ENCODE measurements at regions not wholly inside any gene's neighbourhood (a gene's known extent, or its start where the extent isn't known, plus 50 kb on each side); places are given as distances from the start of the nearest gene placed in this dataset.

DNA sequence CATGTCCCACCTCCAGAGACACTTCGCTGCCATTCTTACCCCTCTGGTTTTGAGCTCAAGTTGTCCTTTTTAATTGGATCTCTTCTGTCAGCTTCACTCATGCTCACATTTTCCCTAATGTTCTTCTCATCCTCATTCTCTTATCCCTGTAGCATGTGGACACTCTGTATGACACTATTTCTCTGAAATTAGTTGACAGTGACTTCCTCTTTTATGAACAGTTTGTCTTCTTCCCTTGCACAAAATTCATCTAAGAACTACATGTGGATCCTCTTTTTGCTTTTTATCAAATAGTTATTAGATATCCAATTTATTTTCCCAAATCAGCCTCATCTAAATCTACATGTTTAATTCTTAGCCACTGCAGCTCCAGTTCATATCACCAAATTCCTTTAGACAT is 676.2 kb downstream of the MAT2B start:
- H3K27ac ChIP-seq (ENCODE audit: low read length) = no peak overlapping the region
- H3K27me3 ChIP-seq (ENCODE audit: control insufficient read depth, insufficient read depth, low read length) = no peaks in the 10 kb centered on the region
- no peak for ATAC-seq
- H3K36me3 ChIP-seq (ENCODE audit: control insufficient read depth, insufficient read depth, low read length) = no peaks in the 10 kb centered on the region
- TF ChIP-seq, protein P1, sequence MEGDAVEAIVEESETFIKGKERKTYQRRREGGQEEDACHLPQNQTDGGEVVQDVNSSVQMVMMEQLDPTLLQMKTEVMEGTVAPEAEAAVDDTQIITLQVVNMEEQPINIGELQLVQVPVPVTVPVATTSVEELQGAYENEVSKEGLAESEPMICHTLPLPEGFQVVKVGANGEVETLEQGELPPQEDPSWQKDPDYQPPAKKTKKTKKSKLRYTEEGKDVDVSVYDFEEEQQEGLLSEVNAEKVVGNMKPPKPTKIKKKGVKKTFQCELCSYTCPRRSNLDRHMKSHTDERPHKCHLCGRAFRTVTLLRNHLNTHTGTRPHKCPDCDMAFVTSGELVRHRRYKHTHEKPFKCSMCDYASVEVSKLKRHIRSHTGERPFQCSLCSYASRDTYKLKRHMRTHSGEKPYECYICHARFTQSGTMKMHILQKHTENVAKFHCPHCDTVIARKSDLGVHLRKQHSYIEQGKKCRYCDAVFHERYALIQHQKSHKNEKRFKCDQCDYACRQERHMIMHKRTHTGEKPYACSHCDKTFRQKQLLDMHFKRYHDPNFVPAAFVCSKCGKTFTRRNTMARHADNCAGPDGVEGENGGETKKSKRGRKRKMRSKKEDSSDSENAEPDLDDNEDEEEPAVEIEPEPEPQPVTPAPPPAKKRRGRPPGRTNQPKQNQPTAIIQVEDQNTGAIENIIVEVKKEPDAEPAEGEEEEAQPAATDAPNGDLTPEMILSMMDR (IDR thresholded peaks at IDR 0.05) = no peak
- no peak for DNase-seq
- H3K9me3 ChIP-seq (ENCODE audit: control insufficient read depth, insufficient read depth, low read length) = no peaks in the 10 kb centered on the region
- H3K27ac Mint-ChIP-seq = no peak overlapping the region
- H3K4me1 ChIP-seq (ENCODE audit: control insufficient read depth, insufficient read depth, low read length) = no peaks in the 10 kb centered on the region
- no peaks in the 10 kb centered on the region for H3K4me1 Mint-ChIP-seq
- intact Hi-C loops (cut with micrococcal nuclease) = no loop called here
- peaks cover 0 to 8% of the 10 kb centered on the region in 2 donors for H3K9me3 Mint-ChIP-seq
- H3K4me3 ChIP-seq (ENCODE audit: low read length) = no peak overlapping the region
- 81% methylated on average over 1 of the region's 1 CpG for WGBS (ENCODE audit: insufficient coverage)
- no peaks in the 10 kb centered on the region for H3K36me3 Mint-ChIP-seq
- H3K27me3 Mint-ChIP-seq (ENCODE audit: low read depth in 2 of 2) = no peaks in the 10 kb centered on the region
- no peak overlapping the region for H3K4me3 Mint-ChIP-seq

DNA sequence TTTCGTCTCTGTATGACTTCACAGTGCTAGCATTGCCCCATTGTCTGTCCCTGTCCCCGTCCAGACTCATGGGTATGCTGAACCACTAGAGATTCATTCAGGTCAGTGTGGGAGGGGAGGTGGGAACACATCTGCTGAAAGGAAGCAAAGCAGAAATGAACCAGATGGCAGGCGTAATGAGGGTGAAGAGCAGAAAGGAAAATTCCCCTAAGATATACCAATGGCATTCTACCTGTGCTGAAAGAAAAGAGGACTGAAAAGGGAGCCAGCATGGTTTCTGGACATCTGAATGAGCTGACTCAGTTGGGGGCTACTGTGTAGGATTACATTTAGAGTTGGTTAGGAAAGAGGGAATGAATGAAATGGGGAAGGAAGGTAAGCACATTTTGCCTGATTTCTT is 678.7 kb downstream of the MAT2B start:
- no peaks in the 10 kb centered on the region for H3K4me1 ChIP-seq (ENCODE audit: control insufficient read depth, insufficient read depth, low read length)
- ATAC-seq (no peak), DNase-seq (no peak)
- no peak overlapping the region for H3K4me3 Mint-ChIP-seq
- H3K27ac Mint-ChIP-seq = no peak overlapping the region
- WGBS (ENCODE audit: insufficient coverage) = 85% methylated on average over 2 of the region's 3 CpGs
- H3K27me3 ChIP-seq (ENCODE audit: control insufficient read depth, insufficient read depth, low read length) = no peaks in the 10 kb centered on the region
- intact Hi-C loops (cut with micrococcal nuclease) = no loop called here
- TF ChIP-seq, protein P1 (IDR thresholded peaks at IDR 0.05) = no peak
- no peaks in the 10 kb centered on the region for H3K4me1 Mint-ChIP-seq
- H3K27me3 Mint-ChIP-seq (ENCODE audit: low read depth in 2 of 2) = no peaks in the 10 kb centered on the region
- H3K36me3 ChIP-seq (ENCODE audit: control insufficient read depth, insufficient read depth, low read length) = no peaks in the 10 kb centered on the region
- no peak overlapping the region for H3K27ac ChIP-seq (ENCODE audit: low read length)
- H3K4me3 ChIP-seq (ENCODE audit: low read length) = no peak overlapping the region
- H3K36me3 Mint-ChIP-seq = no peaks in the 10 kb centered on the region
- no peaks in the 10 kb centered on the region for H3K9me3 ChIP-seq (ENCODE audit: control insufficient read depth, insufficient read depth, low read length)
- H3K9me3 Mint-ChIP-seq = peaks cover 0 to 5% of the 10 kb centered on the region in 2 donors

DNA sequence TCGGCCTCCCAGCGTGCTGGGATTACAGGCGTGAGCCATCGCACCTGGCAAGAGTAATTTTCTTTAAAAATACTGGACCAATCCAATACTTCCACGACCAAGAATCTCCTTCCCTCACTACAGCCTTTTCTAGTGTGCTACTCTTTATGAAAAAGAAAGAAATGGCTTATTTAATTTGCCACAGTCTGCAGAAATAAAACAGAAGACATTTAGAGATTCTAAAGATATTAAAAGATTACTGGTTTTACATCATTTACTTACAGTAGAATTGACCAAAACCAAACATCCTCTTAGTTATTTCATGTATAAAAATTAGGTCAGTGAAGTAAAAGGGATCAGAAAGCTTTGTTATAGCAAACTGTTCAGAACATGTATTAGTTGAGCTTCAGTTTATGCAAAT is 679.6 kb downstream of the MAT2B start:
- intact Hi-C loops (cut with micrococcal nuclease) = no loop called here
- Mint-ChIP-seq H3K36me3 (no peaks in the 10 kb centered on the region), H3K4me1 (no peaks in the 10 kb centered on the region), H3K4me3 (no peak overlapping the region), H3K9me3 (peaks cover 0 to 7% of the 10 kb centered on the region in 2 donors), H3K27ac (no peak overlapping the region), H3K27me3 (ENCODE audit: low read depth in 2 of 2) (no peaks in the 10 kb centered on the region)
- TF ChIP-seq, protein P1 (IDR thresholded peaks at IDR 0.05) = no peak
- Histone ChIP-seq H3K27ac (ENCODE audit: low read length) (no peak overlapping the region), H3K36me3 (ENCODE audit: control insufficient read depth, insufficient read depth, low read length) (no peaks in the 10 kb centered on the region), H3K9me3 (ENCODE audit: control insufficient read depth, insufficient read depth, low read length) (no peaks in the 10 kb centered on the region), H3K27me3 (ENCODE audit: control insufficient read depth, insufficient read depth, low read length) (no peaks in the 10 kb centered on the region), H3K4me3 (ENCODE audit: low read length) (no peak overlapping the region), H3K4me1 (ENCODE audit: control insufficient read depth, insufficient read depth, low read length) (no peaks in the 10 kb centered on the region)
- WGBS (ENCODE audit: insufficient coverage) = 95% methylated on average over 4 of the region's 5 CpGs
- DNase-seq (no peak), ATAC-seq (no peak)

DNA sequence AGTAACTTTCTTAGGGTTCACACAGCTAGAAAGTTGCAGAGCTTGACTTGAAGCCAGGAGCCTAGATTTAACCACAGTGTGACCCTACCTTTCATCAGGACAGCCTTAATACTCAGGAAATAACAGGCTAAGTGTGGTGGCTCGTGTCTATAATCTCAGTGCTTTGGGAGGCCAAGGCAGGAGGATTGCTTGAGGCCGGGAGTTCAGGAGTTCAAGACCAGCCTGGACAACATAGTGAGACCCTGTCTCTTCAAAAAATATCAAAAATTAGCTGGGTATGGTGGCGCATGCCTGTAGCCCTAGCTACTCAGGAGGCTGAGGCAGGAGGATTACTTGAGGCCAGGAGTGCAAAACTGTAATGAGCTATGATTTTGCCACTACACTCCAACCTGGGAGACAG is 681.1 kb downstream of the MAT2B start:
- no peak for ATAC-seq
- 72% methylated on average over 3 of the region's 3 CpGs for WGBS (ENCODE audit: insufficient coverage)
- no peak overlapping the region for H3K27ac ChIP-seq (ENCODE audit: low read length)
- Mint-ChIP-seq H3K4me3 (no peak overlapping the region), H3K9me3 (peaks cover 0 to 6% of the 10 kb centered on the region in 2 donors), H3K27ac (no peak overlapping the region), H3K27me3 (ENCODE audit: low read depth in 2 of 2) (no peaks in the 10 kb centered on the region), H3K36me3 (no peaks in the 10 kb centered on the region), H3K4me1 (no peaks in the 10 kb centered on the region)
- H3K9me3 ChIP-seq (ENCODE audit: control insufficient read depth, insufficient read depth, low read length) = no peaks in the 10 kb centered on the region
- no peaks in the 10 kb centered on the region for H3K36me3 ChIP-seq (ENCODE audit: control insufficient read depth, insufficient read depth, low read length)
- H3K27me3 ChIP-seq (ENCODE audit: control insufficient read depth, insufficient read depth, low read length) = no peaks in the 10 kb centered on the region
- TF ChIP-seq, protein P1 (IDR thresholded peaks at IDR 0.05) = no peak
- no peaks in the 10 kb centered on the region for H3K4me1 ChIP-seq (ENCODE audit: control insufficient read depth, insufficient read depth, low read length)
- intact Hi-C loops (cut with micrococcal nuclease) = no loop called here
- H3K4me3 ChIP-seq (ENCODE audit: low read length) = no peak overlapping the region
- no peak for DNase-seq

Data from natural killer cell (primary cell).